ENCODE measurements at regions not wholly inside any gene's neighbourhood (a gene's known extent, or its start where the extent isn't known, plus 50 kb on each side); places are given as distances from the start of the nearest gene placed in this dataset.

- no peak overlapping the region for H3K4me3 ChIP-seq (ENCODE audit: low read depth, low read length)
- CTCF ChIA-PET: no interaction called here
- DNase-seq: no peak
- no peaks in the 10 kb centered on the region for H3K36me3 Mint-ChIP-seq (ENCODE audit: insufficient read depth, unreplicated experiment)
- no peak for TF ChIP-seq CTCF (IDR thresholded peaks at IDR 0.05; ENCODE audit: insufficient read depth in 1 of 2, low read depth in 1 of 2, low read length in 1 of 2, severe bottlenecking in 1 of 2, unreplicated experiment in 1 of 2)
- H3K9me3 Mint-ChIP-seq (ENCODE audit: unreplicated experiment): no peaks in the 10 kb centered on the region
- BruUV-seq (replicated peaks): no TSS peak
- no peak overlapping the region for H3K4me3 Mint-ChIP-seq (ENCODE audit: unreplicated experiment)
- no peaks in the 10 kb centered on the region for H3K27me3 ChIP-seq (replicated peaks; ENCODE audit: control insufficient read depth, insufficient read depth, low read length)
- POLR2A ChIA-PET: no interaction called here
- peaks cover 2% of the 10 kb centered on the region for H3K27me3 Mint-ChIP-seq (ENCODE audit: insufficient read depth, unreplicated experiment)
- H3K4me1 Mint-ChIP-seq (ENCODE audit: low read depth, unreplicated experiment): no peaks in the 10 kb centered on the region
- no peaks in the 10 kb centered on the region for H3K9me3 ChIP-seq
- H3K27ac Mint-ChIP-seq (ENCODE audit: unreplicated experiment): no peak overlapping the region
- intact Hi-C loops (cut with micrococcal nuclease; ENCODE audit: unreplicated experiment): no loop called here
- no peaks in the 10 kb centered on the region for H3K4me1 ChIP-seq
- no peaks in the 10 kb centered on the region for H3K36me3 ChIP-seq (ENCODE audit: control insufficient read depth, insufficient read depth, low read length)
These were observed 1873.5 kb downstream of the NCAM2 start for GRCh38 chr21:22871692-22872091.

- intact Hi-C loops (cut with micrococcal nuclease; ENCODE audit: unreplicated experiment): no loop called here
- Mint-ChIP-seq H3K4me1 (ENCODE audit: low read depth, unreplicated experiment) (peaks cover 12% of the 10 kb centered on the region), H3K4me3 (ENCODE audit: unreplicated experiment) (no peak overlapping the region), H3K36me3 (ENCODE audit: insufficient read depth, unreplicated experiment) (no peaks in the 10 kb centered on the region), H3K9me3 (ENCODE audit: unreplicated experiment) (no peaks in the 10 kb centered on the region), H3K27me3 (ENCODE audit: insufficient read depth, unreplicated experiment) (no peaks in the 10 kb centered on the region), H3K27ac (ENCODE audit: unreplicated experiment) (no peak overlapping the region)
- H3K36me3 ChIP-seq (ENCODE audit: control insufficient read depth, insufficient read depth, low read length): no peaks in the 10 kb centered on the region
- ChIA-PET POLR2A (no interaction called here), CTCF (no interaction called here)
- no peak for TF ChIP-seq CTCF (IDR thresholded peaks at IDR 0.05; ENCODE audit: insufficient read depth in 1 of 2, low read depth in 1 of 2, low read length in 1 of 2, severe bottlenecking in 1 of 2, unreplicated experiment in 1 of 2)
- H3K9me3 ChIP-seq: no peaks in the 10 kb centered on the region
- 0 out of 2 replicates have a peak, but pooled peaks cover 3% of the 10 kb centered on the region for H3K4me1 ChIP-seq
- DNase-seq: no peak
- no peaks in the 10 kb centered on the region for H3K27me3 ChIP-seq (replicated peaks; ENCODE audit: control insufficient read depth, insufficient read depth, low read length)
- no peak overlapping the region for H3K4me3 ChIP-seq (ENCODE audit: low read depth, low read length)
- no TSS peak for BruUV-seq (replicated peaks)
These were observed 1882.4 kb downstream of the NCAM2 start for GRCh38 chr21:22880573-22880972.

- no peaks in the 10 kb centered on the region for H3K27me3 ChIP-seq (replicated peaks; ENCODE audit: control insufficient read depth, insufficient read depth, low read length)
- peaks cover 12% of the 10 kb centered on the region for H3K4me1 Mint-ChIP-seq (ENCODE audit: low read depth, unreplicated experiment)
- H3K9me3 ChIP-seq: no peaks in the 10 kb centered on the region
- DNase-seq: no peak
- POLR2A ChIA-PET: no interaction called here
- BruUV-seq (replicated peaks): no TSS peak
- H3K36me3 Mint-ChIP-seq (ENCODE audit: insufficient read depth, unreplicated experiment): no peaks in the 10 kb centered on the region
- CTCF ChIA-PET: no interaction called here
- no peaks in the 10 kb centered on the region for H3K27me3 Mint-ChIP-seq (ENCODE audit: insufficient read depth, unreplicated experiment)
- H3K27ac Mint-ChIP-seq (ENCODE audit: unreplicated experiment): no peak overlapping the region
- intact Hi-C loops (cut with micrococcal nuclease; ENCODE audit: unreplicated experiment): no loop called here
- H3K4me1 ChIP-seq: 0 out of 2 replicates have a peak, but pooled peaks cover 3% of the 10 kb centered on the region
- no peak overlapping the region for H3K4me3 ChIP-seq (ENCODE audit: low read depth, low read length)
- H3K4me3 Mint-ChIP-seq (ENCODE audit: unreplicated experiment): no peak overlapping the region
- H3K9me3 Mint-ChIP-seq (ENCODE audit: unreplicated experiment): no peaks in the 10 kb centered on the region
- H3K36me3 ChIP-seq (ENCODE audit: control insufficient read depth, insufficient read depth, low read length): no peaks in the 10 kb centered on the region
- TF ChIP-seq CTCF (IDR thresholded peaks at IDR 0.05; ENCODE audit: insufficient read depth in 1 of 2, low read depth in 1 of 2, low read length in 1 of 2, severe bottlenecking in 1 of 2, unreplicated experiment in 1 of 2): no peak
These were observed 1882.9 kb downstream of the NCAM2 start for GRCh38 chr21:22881131-22881530.

Measured in Caco-2 (cell line).